ENCODE measurements at regions not wholly inside any gene's neighbourhood (a gene's known extent, or its start where the extent isn't known, plus 50 kb on each side); places are given as distances from the start of the nearest gene placed in this dataset.

DNA sequence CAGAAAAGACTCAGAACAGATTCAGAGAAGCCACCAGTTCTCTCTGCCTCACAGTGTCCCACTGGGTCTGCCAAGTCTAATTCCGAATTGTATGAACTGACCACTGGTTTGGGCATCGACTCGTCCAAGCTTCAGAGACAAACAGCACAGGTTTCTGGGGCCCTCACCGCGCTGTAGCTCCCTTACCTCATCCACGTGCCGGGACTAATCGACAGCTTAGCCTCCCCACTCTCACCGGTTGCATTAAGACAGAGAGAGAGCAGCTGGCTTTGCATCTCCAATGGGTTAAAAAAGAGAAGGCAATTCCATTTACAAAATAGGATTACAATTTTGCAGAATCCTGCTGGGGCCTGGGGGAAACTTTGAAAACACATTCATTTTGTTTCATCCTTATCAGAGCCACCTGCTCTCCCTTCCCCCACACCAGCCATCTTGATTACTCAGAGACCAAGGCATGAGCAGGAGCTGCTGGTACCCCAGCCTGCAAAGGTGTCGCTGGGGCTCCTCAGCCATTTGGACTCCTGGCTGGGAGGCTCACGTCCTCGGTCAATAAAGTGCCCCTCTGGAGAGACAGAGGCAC is 95.3 kb upstream of the RPL38 start:
- no peaks in the 10 kb centered on the region for H3K79me2 ChIP-seq (replicated peaks; ENCODE audit: insufficient read depth, low read length)

DNA sequence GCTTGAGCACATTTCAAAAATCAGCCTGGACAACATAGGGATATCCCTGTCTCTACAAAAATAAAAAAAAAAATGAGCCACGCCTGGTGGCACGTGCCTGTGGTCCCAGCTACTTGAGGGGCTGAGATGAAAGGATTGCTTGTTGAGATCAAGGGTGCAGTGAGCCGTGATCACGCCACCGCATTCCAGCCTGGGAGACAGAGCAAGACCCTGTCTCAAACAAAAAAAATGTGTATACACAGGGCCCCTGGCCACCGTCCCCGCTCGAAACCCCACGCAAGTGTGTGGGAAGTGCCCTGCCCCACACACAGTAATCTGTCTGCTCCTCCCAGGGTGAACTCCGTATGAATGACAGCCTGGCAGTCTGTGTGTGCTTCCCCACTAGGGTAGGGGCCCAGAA is 93.0 kb upstream of the RPL38 start:
- Histone ChIP-seq H3K4me2 (ENCODE audit: low read length) (no peak overlapping the region), H4K20me1 (ENCODE audit: insufficient read depth) (no peaks in the 10 kb centered on the region), H3K36me3 (ENCODE audit: insufficient read depth, low read length) (no peaks in the 10 kb centered on the region), H3K27me3 (ENCODE audit: insufficient read depth, low read depth, low read length) (no peaks in the 10 kb centered on the region), H3K9ac (ENCODE audit: low read length) (no peak overlapping the region), H3K27ac (ENCODE audit: low read length) (no peak overlapping the region), H3K9me2 (ENCODE audit: insufficient read depth, low read length) (no peaks in the 10 kb centered on the region), H3K9me3 (ENCODE audit: low read length) (no peaks in the 10 kb centered on the region), H3K4me3 (ENCODE audit: low read length) (no peak overlapping the region), H2AFZ (ENCODE audit: low read depth, low read length) (no peak overlapping the region), H3K79me2 (replicated peaks; ENCODE audit: insufficient read depth, low read length) (no peaks in the 10 kb centered on the region), H3F3A (ENCODE audit: insufficient read depth, low read length, poor library complexity, severe bottlenecking) (no peaks in the 10 kb centered on the region)
- TF ChIP-seq SMC3 (conservative IDR thresholded peaks at IDR 0.05; ENCODE audit: poor library complexity) (no peak), EP300 (conservative IDR thresholded peaks at IDR 0.05; ENCODE audit: poor library complexity, severe bottlenecking) (no peak), RAD21 (conservative IDR thresholded peaks at IDR 0.05) (no peak), TAF1 (IDR thresholded peaks at IDR 0.05; ENCODE audit: low read depth) (no peak), POLR2AphosphoS5 (IDR thresholded peaks at IDR 0.05) (no peak), EZH2 (IDR thresholded peaks at IDR 0.05; ENCODE audit: borderline replicate concordance, insufficient read depth, low read length, poor library complexity, severe bottlenecking) (no peak), MXI1 (conservative IDR thresholded peaks at IDR 0.05; ENCODE audit: poor library complexity, severe bottlenecking) (no peak)
- TF ChIP-seq, protein P1, sequence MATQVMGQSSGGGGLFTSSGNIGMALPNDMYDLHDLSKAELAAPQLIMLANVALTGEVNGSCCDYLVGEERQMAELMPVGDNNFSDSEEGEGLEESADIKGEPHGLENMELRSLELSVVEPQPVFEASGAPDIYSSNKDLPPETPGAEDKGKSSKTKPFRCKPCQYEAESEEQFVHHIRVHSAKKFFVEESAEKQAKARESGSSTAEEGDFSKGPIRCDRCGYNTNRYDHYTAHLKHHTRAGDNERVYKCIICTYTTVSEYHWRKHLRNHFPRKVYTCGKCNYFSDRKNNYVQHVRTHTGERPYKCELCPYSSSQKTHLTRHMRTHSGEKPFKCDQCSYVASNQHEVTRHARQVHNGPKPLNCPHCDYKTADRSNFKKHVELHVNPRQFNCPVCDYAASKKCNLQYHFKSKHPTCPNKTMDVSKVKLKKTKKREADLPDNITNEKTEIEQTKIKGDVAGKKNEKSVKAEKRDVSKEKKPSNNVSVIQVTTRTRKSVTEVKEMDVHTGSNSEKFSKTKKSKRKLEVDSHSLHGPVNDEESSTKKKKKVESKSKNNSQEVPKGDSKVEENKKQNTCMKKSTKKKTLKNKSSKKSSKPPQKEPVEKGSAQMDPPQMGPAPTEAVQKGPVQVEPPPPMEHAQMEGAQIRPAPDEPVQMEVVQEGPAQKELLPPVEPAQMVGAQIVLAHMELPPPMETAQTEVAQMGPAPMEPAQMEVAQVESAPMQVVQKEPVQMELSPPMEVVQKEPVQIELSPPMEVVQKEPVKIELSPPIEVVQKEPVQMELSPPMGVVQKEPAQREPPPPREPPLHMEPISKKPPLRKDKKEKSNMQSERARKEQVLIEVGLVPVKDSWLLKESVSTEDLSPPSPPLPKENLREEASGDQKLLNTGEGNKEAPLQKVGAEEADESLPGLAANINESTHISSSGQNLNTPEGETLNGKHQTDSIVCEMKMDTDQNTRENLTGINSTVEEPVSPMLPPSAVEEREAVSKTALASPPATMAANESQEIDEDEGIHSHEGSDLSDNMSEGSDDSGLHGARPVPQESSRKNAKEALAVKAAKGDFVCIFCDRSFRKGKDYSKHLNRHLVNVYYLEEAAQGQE (IDR thresholded peaks at IDR 0.05; ENCODE audit: borderline replicate concordance) = no peak
- TF ChIP-seq, protein P2, sequence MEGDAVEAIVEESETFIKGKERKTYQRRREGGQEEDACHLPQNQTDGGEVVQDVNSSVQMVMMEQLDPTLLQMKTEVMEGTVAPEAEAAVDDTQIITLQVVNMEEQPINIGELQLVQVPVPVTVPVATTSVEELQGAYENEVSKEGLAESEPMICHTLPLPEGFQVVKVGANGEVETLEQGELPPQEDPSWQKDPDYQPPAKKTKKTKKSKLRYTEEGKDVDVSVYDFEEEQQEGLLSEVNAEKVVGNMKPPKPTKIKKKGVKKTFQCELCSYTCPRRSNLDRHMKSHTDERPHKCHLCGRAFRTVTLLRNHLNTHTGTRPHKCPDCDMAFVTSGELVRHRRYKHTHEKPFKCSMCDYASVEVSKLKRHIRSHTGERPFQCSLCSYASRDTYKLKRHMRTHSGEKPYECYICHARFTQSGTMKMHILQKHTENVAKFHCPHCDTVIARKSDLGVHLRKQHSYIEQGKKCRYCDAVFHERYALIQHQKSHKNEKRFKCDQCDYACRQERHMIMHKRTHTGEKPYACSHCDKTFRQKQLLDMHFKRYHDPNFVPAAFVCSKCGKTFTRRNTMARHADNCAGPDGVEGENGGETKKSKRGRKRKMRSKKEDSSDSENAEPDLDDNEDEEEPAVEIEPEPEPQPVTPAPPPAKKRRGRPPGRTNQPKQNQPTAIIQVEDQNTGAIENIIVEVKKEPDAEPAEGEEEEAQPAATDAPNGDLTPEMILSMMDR (IDR thresholded peaks at IDR 0.05; ENCODE audit: poor library complexity, severe bottlenecking) = no peak

More for the DNA sequence above, 95.3 kb upstream of the RPL38 start:
- no peak overlapping the region for H3K4me3 ChIP-seq (ENCODE audit: low read length)
- H3K4me2 ChIP-seq (ENCODE audit: low read length) = no peak overlapping the region
- no peaks in the 10 kb centered on the region for H3K36me3 ChIP-seq (ENCODE audit: insufficient read depth, low read length)
- no peaks in the 10 kb centered on the region for H3K27me3 ChIP-seq (ENCODE audit: insufficient read depth, low read depth, low read length)
- H3K9me3 ChIP-seq (ENCODE audit: low read length) = no peaks in the 10 kb centered on the region
- H2AFZ ChIP-seq (ENCODE audit: low read depth, low read length) = no peak overlapping the region
- TF ChIP-seq MXI1 (conservative IDR thresholded peaks at IDR 0.05; ENCODE audit: poor library complexity, severe bottlenecking) = no peak
- TF ChIP-seq EZH2 (IDR thresholded peaks at IDR 0.05; ENCODE audit: borderline replicate concordance, insufficient read depth, low read length, poor library complexity, severe bottlenecking) = no peak
- no peak for TF ChIP-seq SMC3 (conservative IDR thresholded peaks at IDR 0.05; ENCODE audit: poor library complexity)
- TF ChIP-seq EP300 (conservative IDR thresholded peaks at IDR 0.05; ENCODE audit: poor library complexity, severe bottlenecking) = no peak
- no peak for TF ChIP-seq TAF1 (IDR thresholded peaks at IDR 0.05; ENCODE audit: low read depth)
- no peaks in the 10 kb centered on the region for H4K20me1 ChIP-seq (ENCODE audit: insufficient read depth)
- no peaks in the 10 kb centered on the region for H3K9me2 ChIP-seq (ENCODE audit: insufficient read depth, low read length)
- H3F3A ChIP-seq (ENCODE audit: insufficient read depth, low read length, poor library complexity, severe bottlenecking) = no peaks in the 10 kb centered on the region
- H3K27ac ChIP-seq (ENCODE audit: low read length) = no peak overlapping the region
- H3K9ac ChIP-seq (ENCODE audit: low read length) = no peak overlapping the region

Measured in neural cell (in vitro differentiated cells).